ENCODE measurements at regions not wholly inside any gene's neighbourhood (a gene's known extent, or its start where the extent isn't known, plus 50 kb on each side); places are given as distances from the start of the nearest gene placed in this dataset.

DNA sequence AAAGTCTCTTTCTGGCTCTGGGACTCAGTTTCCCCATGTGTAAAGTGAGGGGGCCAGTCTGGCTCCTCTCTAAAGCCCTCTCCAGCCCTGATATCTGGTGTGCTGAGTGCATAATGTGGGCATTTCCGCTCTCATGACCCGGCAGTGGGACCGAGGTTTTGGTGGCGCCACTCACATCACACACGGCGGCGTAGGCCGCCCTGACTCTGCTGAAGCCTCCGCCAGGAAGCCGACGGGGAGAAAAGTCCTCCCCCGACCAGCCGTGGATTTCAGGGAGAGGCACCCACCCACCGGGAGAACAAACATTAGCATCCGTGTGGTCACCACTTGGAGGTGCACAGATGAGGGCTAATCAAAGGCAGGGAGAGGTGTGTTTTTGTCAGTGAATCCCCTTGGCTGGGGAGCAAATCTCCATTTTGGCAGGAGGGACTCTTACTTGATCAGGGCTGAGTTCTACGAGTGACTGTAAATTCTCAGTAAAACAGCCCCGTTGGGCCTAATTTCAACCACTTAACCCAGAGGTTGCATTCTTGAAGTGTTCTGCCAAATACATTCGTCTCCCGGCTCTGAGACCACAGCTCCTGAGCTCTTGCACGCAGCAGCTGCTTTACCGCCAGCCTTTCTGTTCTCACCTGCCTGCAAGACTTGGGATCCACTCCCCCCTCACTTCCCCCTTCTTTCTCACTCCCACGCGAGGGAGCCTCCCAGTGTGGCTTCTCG is 118.2 kb downstream of the FOXD2 start:
- DNase-seq = no peak

DNA sequence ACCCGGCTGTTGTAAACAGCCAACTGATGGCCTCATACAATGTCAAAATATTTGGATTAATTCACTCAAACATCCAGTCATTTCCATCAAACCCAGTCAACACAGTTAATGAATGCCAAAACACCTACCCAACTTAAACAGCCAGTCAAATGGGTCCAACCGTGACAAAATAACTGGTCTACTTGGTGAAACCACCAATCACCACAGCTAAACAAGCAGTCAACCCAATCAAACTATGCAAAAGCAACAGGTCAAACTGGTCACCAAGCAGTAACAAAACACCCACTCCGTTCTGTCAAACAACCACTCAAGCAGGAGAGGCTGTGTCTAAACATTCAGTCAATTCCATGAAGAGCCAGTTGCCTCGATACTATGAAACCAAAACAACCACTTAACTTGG is 119.2 kb downstream of the FOXD2 start:
- DNase-seq = no peak

DNA sequence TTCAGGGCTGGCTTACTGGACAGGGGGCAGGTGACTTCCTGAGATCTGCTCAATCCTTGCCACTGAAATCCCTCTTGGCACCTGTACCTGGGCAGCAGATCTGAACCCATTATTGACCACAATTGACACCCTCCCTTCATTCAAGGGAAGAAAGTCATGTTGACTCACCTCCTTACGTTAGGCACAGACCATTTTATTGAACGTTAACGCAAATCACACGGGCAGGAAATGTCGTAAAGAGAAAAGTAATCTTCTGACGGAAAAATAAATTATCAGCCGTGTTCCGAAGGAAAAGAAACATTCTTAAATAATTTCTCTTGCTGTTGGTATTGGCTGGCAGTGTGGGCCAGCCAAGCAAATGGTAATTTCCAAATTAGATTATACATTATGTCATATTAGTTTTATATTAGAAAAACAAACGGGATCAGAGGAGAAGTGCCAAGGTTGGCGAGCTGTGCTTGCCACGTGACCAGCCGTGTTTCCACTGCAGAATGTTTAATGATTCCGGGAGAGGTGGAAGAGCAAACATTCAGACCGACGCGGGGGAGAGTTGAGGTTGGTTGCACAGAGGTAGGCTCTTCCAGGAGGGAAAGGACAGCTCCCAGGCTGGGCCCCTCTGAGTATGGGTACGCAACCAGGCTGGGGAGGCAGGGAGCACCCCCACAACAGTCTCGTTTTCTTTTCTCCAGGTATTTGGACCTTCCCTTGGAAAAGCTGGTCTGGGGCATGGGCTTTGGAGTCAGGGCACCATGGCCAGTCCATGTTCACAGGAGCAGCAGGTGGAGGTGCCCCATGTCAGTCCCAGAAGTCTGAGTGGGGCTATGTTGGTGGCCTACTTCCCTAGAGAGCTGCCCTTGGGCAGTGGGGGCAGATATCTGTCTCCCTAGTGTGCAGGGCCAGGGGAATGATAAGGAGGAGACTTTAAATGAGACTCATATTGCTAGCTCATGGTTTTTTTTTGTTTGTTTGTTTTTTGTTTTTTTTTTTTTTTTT is 121.1 kb downstream of the FOXD2 start:
- DNase-seq = no peak

DNA sequence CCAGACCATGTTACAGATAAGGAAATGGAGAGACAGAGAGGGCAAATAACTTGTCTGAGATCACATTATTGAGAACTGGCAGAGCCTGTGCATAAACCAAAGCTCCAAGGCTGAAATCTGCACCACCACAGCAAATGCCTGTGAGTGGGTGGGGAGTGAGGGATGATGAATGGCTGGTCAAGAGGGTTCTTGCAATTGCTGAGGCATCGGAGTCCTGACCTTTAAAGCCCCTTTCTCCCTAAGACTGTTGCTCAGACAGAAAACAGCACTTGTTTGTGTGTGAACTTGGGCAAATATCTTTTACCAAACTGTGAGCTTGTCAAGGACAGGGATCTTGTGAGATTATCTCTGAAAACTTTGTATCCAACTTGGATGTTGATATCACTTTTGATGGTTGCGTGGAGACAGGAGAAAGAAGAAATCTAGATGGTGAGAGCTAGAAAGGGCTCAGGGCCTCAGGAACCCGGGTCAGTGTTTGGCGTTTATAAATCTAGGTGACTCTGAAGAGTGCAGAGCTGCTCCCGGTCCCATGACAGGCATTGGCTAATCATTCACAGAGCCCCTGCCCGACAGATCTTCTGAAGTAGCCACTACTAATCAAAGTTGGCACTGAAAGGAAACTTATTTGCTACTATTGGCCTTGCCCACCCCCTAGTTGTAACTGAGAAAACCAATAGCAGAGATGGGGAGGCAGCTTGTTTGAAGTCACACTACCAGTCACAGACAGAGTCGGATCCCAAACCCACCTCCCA is 122.3 kb downstream of the FOXD2 start:
- no peak for DNase-seq

DNA sequence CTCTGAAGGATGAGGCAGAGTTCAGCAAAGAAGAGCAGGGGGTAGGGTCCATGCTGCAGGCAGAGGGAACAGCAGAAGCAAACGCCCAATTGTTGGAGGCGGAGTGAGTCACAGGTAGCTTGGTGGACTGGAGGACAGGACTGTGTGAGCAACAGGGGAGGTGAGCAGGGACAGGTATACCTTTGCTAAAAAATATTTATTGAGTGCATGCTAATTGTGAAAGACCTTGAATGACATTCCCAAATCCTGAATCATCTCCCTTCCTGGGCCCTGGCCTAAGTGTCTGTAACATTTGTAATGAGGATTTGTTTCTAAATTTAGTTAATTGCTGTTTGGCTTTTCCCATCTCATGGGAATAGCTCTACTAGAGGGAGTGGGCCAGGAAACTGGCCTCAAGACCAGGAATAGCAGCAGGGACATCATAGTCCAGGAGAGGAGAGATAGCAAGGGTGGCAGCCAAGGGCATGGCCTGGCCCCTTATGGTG is 123.7 kb downstream of the FOXD2 start:
- no peak for DNase-seq

DNA sequence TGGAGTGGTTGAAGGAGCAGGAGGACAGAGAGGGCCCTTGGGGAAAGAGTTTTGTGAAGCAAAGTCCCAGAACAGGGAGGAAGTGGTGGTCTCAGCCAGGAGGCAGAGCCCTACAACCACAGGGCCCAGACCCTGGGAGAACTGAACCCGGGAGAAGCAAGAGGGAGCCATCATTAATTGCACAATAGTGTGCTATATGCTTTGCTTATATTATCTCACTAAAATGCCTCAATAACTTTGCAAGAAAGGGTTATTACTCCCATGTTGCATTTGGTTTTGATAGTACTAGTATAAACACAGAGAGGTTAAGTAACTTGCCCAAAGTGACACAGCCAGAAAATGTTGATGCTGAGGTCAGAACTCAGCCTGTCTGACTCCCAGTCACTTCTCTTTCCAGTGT is 124.3 kb downstream of the FOXD2 start:
- no peak for DNase-seq

DNA sequence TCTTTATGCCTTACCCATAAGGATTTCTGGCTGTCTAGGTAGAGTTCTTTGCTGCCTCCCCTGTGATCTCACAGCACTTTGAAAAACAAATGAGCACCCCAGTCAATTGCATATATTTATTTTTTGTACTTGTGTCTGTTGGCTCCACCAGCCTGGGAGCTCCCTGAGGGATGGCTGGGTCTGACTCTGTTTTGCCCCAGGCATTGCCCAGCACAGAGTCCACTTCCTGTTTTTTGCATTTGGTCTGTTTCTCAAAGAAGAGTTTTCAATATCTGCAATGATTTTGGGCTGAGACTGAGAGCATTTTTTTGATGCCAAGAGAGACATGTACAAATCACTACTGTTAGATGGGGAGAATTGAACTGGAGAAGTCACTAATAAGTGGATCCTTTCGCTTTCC is 125.0 kb downstream of the FOXD2 start:
- no peak for DNase-seq

DNA sequence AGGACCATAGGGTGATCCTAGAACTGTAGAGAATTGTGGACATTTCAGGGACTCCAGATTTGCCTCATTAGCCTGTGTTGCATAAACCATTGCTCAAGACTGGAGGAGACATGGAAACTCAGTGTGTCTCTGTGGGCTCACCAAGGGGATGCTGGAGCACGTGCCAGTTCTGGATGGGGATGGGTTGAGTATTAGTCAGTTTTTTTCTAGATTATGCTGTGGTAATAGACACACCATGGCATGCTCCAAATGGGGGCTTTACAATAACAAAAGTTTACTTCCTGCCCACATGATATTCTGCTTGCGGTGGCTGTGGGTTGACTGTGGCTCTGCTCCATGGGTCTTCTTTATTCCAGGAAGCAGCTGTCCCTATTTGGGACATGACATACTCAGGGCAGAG is 125.4 kb downstream of the FOXD2 start:
- DNase-seq = no peak

DNA sequence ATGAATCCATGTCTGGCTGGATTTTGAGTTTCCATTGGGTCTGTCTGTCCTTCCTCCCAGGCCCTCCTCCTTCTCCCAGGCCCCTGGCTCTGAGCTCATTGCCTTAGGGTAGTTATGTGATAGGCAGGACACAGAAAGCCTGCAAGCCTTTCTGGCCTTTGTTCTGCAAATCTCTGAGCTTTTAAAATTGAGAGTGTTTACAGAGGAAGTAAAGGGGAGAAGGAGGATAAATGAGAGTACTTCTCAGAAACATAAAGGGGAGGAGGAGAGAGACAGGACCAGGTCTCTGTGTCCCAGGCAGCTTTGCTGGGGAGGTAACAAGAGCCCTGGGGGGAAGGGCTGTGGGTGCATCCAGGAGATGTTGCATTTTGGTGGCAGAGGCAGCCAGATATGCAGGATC is 126.7 kb downstream of the FOXD2 start:
- no peak for DNase-seq

DNA sequence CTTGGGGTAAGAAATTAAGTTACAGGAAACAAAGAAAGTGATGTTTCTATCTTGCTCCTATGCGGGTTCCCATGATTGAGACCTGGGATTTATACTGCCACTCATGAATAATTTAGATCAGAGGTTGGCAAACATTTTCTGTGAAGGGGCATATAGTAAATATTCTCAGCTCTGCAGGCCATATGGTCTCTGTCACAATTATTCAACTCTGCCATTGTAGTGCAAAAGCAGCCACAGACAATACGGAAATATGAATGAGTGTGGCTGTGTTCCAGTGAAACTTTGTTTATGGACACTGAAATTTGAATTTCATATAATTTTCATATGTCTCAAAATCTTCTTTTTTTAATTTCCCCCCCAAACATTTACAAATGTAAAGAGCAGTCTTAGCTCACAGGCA is 127.2 kb downstream of the FOXD2 start:
- DNase-seq = no peak

DNA sequence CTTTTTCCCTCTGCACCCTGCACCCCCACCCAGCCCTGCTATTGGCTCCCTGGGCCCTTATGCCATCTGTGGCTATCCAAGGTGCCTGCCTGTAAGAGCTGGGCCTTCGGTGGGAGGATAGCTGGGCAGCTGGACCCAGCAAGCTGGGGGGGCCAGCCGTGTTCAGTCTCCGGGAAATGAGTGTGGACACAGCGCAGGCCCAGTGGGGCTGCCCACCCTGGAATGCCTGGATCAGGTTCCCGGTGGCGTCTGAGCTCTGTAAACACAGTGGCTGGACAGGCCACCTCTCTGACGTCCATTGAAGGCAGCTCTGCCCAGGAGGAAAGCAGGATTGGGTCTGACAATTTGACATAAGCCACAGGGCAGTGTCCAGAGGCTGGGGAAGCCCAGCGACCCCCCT is 127.8 kb downstream of the FOXD2 start:
- DNase-seq = no peak

DNA sequence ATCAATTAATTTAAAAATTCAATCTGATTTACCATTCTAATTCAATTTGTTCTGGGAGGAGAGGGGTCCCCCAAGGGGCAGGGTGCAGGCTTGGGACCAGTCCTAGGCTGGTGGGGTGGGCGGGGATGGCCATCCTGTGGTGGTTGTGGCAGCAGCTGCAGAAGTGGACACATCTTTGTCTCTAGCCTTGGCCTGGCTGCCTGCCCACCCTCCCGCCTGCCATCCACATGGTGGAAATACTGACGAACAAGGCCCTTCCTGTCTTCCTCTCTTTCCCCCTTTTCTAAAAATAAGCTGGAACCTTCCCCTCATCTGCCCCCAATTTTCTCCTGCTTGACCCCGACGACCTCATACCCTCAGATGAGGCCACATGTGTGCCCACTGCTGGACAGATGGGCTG is 130.9 kb downstream of the FOXD2 start:
- no peak for DNase-seq

DNA sequence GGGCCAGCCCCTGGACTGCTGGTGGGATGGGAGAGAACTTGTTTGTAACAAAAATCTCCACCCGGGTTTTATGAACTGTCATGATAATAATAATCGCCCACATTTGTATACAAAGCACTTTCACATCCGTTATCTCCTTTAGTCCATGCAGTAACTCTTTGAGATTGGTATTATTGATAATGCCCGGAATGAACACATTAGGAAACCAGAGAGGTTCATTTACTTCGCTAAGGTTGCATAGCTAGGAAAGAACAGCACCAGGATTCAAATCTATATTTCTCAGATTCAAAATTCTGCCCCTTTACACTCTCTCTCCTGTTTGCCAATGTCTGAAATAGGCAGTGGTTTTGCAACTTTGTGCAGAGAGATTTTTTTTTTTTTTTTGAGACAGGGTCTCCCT is 131.4 kb downstream of the FOXD2 start:
- DNase-seq = no peak

DNA sequence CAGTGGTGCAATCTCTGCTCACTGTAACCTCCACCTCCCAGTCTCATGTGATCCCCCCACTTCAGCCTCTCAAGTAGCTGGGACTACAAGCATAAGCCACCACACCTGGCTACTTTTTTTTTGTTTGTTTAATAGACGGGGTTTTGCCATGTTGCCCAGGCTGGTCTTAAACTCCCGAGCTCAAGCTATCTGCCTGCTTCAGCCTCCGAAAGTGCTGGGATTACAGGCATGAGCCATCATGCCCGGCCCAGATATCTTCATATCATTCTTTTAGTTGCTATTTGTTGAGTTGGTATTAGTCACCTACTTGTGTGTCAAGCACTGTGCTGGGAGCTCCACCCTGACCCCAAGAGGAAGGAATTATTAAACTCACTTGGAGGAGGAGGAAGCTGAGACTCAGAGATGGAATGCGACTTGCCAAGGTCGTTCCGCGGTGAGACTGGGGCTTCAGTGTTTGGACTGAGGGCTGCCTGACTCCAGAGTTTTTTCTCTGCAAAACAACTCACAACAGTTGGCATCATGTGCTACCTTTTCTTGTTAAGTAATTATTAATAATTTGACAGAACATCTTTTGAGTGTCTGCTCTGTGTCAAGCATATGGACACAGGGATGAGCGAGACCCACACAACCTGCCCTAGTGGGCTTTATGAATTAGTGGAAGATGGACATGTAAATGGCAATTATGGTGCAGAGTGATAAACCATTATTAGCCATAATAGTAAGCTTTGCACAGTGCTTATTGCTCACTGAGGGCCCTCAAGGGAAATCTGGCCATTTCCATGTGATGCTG is 132.0 kb downstream of the FOXD2 start:
- DNase-seq = no peak

DNA sequence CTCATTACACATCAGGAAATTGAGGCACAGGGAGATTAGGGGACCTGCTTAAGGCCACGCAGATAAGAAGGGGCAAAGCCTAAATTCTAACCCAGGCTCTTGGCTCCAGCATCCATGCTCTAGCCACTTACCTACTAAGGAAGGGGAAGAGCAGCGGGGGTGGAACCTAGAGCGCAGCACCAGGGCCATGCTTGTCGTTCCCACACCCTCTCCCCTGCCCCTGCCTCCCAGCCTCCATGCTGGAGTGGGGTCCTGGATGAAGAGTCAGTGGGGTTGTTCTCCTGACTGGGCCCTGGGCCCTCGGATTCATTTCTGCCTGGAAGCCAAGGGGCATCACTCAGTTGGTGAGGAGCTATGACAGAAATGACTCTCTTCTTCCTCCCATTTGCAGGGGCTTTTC is 133.3 kb downstream of the FOXD2 start:
- no peak for DNase-seq

DNA sequence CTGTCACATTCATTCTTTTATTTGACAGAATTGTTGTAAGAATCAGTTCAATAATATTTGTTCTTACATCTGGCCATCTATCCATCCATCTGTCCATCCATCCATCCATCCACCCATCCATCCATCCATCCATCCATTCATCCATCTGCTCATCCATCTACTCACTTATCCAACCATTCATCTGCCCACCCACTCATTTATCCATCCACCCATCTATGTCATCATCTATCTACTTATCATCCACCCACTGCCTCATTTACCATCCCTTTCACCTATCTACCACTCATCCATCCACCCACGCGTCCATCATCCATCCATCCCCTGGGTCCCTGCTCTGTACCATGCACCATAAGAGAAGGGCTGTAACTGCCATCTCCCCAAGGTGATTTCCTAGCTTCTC is 134.1 kb downstream of the FOXD2 start:
- DNase-seq = no peak

DNA sequence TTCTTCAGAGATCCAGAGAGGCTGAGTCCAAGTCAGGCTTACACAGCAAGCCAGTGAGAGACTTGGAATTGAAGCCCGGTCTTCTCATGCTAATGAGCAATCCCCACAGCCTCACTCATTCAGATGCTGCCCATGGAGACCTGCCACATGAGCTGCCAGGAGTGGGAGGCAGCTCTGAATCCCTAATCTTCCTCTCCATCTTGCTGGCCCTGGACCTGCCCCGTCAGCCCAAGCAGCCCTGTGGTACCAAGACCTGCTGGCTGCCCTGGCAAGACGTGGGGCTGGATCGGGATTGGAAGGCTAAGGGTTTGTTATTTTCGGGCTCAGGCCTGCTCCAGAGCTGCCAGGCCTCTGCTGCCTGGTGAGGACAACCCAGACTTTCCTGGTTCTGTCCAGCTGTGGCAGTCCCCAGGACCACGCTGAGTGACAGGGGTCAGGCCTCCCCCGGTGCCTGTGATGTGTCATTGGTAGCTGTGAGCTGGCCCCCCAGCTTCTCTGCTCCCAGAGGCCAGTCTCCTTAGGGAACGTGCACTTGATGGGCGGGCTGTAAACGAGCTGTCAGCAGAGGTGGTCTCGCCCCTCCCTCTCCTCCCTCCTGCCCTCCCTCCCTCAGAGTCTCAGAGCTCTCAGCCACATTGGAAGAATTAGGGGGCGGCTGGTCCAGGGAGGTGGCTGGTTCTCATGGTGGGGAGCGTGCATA is 135.0 kb downstream of the FOXD2 start:
- DNase-seq = no peak

DNA sequence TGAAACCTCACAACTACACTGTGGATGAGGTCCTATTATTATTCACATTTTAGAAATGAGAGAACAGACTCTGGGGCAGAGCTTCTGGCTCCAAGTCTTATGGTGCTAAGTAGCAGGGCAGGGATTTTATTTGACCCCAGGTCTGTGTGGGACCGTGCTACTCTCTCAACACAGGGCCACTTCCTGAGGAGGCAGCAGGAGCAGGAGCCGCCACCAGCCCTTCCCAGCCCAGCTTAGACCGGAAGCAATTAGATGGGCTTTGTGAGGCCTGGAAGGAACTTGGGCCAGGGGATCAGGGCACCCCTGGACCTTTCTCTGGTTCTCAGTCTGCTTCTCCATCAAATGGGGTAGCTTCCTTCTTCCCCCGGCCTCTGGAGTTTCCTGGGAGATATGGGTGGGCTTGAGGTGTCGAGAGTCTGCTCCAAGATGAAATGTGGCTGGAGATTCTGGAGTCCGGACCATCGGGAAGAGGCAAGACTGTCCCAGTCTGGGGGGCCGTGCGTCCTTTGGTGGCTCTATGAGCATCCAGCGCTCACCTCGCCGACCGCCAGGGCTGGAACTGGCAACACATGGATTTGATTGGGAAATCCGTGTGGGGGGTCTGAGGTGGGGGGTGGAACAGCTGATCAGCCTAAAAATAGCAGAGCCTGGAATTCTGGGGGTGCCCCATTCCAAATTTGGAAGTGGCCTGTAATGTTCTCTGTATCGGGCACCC is 136.8 kb downstream of the FOXD2 start:
- no peak for DNase-seq

DNA sequence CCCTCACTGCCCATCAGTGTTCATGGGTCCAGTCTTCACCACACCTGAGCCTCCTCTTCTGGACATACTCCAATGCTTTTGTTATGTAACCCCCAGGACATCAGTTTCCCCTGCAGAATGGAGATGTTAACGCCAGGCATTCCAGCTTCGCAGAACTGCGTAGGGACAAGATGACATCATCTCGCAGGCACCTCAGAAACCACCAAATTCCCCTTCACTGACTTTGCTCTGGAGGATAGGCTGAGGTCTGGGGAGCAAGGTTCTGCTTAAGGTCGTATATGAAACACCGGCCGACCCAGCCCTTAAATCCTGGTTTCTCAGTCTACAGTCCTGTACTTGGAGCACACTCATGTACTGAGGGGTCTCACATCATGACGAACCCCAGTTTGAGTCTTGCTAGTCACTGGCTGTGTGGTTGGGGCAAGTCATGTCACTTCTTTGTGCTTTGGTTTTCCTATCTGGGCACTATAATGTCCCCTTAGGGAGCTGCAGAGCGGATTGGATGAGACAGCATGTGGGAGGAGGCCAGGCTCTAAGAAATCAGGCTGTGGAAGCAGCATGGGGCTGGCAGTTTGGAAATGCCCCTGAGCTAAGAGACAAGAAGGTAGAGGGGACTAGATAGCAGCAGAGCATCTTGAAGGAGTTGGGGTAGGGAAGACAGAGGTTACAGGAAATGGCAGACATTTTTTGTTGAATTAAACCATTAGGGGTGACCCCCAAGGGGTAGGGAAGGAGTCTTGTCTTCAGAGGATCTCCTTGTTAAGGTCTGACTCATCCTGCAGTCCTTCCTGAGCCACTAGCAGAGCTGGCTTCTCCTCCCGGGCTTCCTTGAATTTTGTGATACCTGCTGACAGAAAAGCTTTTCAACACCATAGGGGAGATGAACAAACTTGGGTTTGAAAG is 138.3 kb downstream of the FOXD2 start:
- DNase-seq = no peak

DNA sequence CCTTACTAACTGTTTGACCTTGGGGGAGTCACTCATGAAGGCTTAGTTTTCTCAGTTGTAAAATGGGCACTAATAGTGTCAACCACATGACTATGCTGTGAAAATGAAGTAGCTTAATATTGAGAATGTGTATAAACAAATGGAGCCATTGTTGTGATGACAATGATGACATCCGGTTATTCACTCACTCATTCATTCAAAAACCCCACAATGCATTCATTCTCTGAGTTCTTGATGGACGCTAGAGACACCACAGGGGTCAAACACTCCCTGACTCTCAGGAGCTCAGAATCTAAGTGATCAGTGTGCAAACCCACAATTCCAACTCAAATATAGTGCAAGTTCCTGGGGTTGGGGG is 138.9 kb downstream of the FOXD2 start:
- no peak for DNase-seq

Data from activated CD4-positive, alpha-beta T cell treated with anti-CD3 and anti-CD28 coated beads, Interleukin-2, amount 50 U/mL, for 4 hours (primary cell).